ENCODE measurements at regions not wholly inside any gene's neighbourhood (a gene's known extent, or its start where the extent isn't known, plus 50 kb on each side); places are given as distances from the start of the nearest gene placed in this dataset.
A peak's percentile ranks its signal among the peaks of the same experiment; 100 is the strongest.

- H3K4me1 ChIP-seq (ENCODE audit: control insufficient read depth, insufficient read depth, low read length): peaks cover 20% of the 10 kb centered on the region
- no peak overlapping the region for H3K9ac ChIP-seq (ENCODE audit: low read length)
- no peak overlapping the region for H3K4me3 ChIP-seq (ENCODE audit: low read length)
- H3K36me3 ChIP-seq (ENCODE audit: control insufficient read depth, insufficient read depth, low read length, severe bottlenecking): no peaks in the 10 kb centered on the region
- DNase-seq (ENCODE audit: low read depth): no peak
- no peaks in the 10 kb centered on the region for H3K27me3 ChIP-seq (replicated peaks; ENCODE audit: control insufficient read depth, insufficient read depth, low read length)
- H3K9me3 ChIP-seq (ENCODE audit: control insufficient read depth, low read length): no peaks in the 10 kb centered on the region
These were observed 91.3 kb upstream of the DCLK2 start for GRCh38 chr4:149986917-149987316.

GRCh38 chr4:149987330-149988086, 90.7 kb upstream of the DCLK2 start:
- Histone ChIP-seq H3K4me3 (ENCODE audit: low read length) (no peak overlapping the region), H3K36me3 (ENCODE audit: control insufficient read depth, insufficient read depth, low read length, severe bottlenecking) (no peaks in the 10 kb centered on the region), H3K9me3 (ENCODE audit: control insufficient read depth, low read length) (no peaks in the 10 kb centered on the region), H3K9ac (ENCODE audit: low read length) (no peak overlapping the region), H3K4me1 (ENCODE audit: control insufficient read depth, insufficient read depth, low read length) (peaks cover 20% of the 10 kb centered on the region), H3K27me3 (replicated peaks; ENCODE audit: control insufficient read depth, insufficient read depth, low read length) (no peaks in the 10 kb centered on the region)
- peak; percentile 69 for DNase-seq (ENCODE audit: low read depth)

- no peaks in the 10 kb centered on the region for H3K36me3 ChIP-seq (ENCODE audit: control insufficient read depth, insufficient read depth, low read length, severe bottlenecking)
- no peaks in the 10 kb centered on the region for H3K9me3 ChIP-seq (ENCODE audit: control insufficient read depth, low read length)
- no peaks in the 10 kb centered on the region for H3K27me3 ChIP-seq (replicated peaks; ENCODE audit: control insufficient read depth, insufficient read depth, low read length)
- H3K4me3 ChIP-seq (ENCODE audit: low read length): no peak overlapping the region
- H3K4me1 ChIP-seq (ENCODE audit: control insufficient read depth, insufficient read depth, low read length): peaks cover 20% of the 10 kb centered on the region
- peak; percentile 55 for DNase-seq (ENCODE audit: low read depth)
- H3K9ac ChIP-seq (ENCODE audit: low read length): no peak overlapping the region
These were observed 90.2 kb upstream of the DCLK2 start for GRCh38 chr4:149988087-149988410.

- no peaks in the 10 kb centered on the region for H3K9me3 ChIP-seq (ENCODE audit: control insufficient read depth, low read length)
- no peak overlapping the region for H3K9ac ChIP-seq (ENCODE audit: low read length)
- DNase-seq (ENCODE audit: low read depth): no peak
- no peak overlapping the region for H3K4me3 ChIP-seq (ENCODE audit: low read length)
- no peaks in the 10 kb centered on the region for H3K36me3 ChIP-seq (ENCODE audit: control insufficient read depth, insufficient read depth, low read length, severe bottlenecking)
- H3K27me3 ChIP-seq (replicated peaks; ENCODE audit: control insufficient read depth, insufficient read depth, low read length): no peaks in the 10 kb centered on the region
- peaks cover 4% of the 10 kb centered on the region for H3K4me1 ChIP-seq (ENCODE audit: control insufficient read depth, insufficient read depth, low read length)
These were observed 85.2 kb upstream of the DCLK2 start for GRCh38 chr4:149993030-149993429.

- H3K4me1 ChIP-seq (ENCODE audit: control insufficient read depth, insufficient read depth, low read length): peaks cover 7% of the 10 kb centered on the region
- H3K9ac ChIP-seq (ENCODE audit: low read length): no peak overlapping the region
- no peaks in the 10 kb centered on the region for H3K36me3 ChIP-seq (ENCODE audit: control insufficient read depth, insufficient read depth, low read length, severe bottlenecking)
- DNase-seq (ENCODE audit: low read depth): no peak
- no peak overlapping the region for H3K4me3 ChIP-seq (ENCODE audit: low read length)
- no peaks in the 10 kb centered on the region for H3K27me3 ChIP-seq (replicated peaks; ENCODE audit: control insufficient read depth, insufficient read depth, low read length)
- no peaks in the 10 kb centered on the region for H3K9me3 ChIP-seq (ENCODE audit: control insufficient read depth, low read length)
These were observed 83.0 kb upstream of the DCLK2 start for GRCh38 chr4:149995134-149995756.

GRCh38 chr4:149997881-149998421, 80.3 kb upstream of the DCLK2 start:
- Histone ChIP-seq H3K27me3 (replicated peaks; ENCODE audit: control insufficient read depth, insufficient read depth, low read length) (no peaks in the 10 kb centered on the region), H3K4me3 (ENCODE audit: low read length) (no peak overlapping the region), H3K9ac (ENCODE audit: low read length) (no peak overlapping the region), H3K36me3 (ENCODE audit: control insufficient read depth, insufficient read depth, low read length, severe bottlenecking) (no peaks in the 10 kb centered on the region), H3K9me3 (ENCODE audit: control insufficient read depth, low read length) (no peaks in the 10 kb centered on the region), H3K4me1 (ENCODE audit: control insufficient read depth, insufficient read depth, low read length) (peaks cover 7% of the 10 kb centered on the region)
- no peak for DNase-seq (ENCODE audit: low read depth)

GRCh38 chr4:149999485-150000074, 78.7 kb upstream of the DCLK2 start:
- no peak overlapping the region for H3K9ac ChIP-seq (ENCODE audit: low read length)
- no peaks in the 10 kb centered on the region for H3K27me3 ChIP-seq (replicated peaks; ENCODE audit: control insufficient read depth, insufficient read depth, low read length)
- no peaks in the 10 kb centered on the region for H3K9me3 ChIP-seq (ENCODE audit: control insufficient read depth, low read length)
- peak; percentile 84 for DNase-seq (ENCODE audit: low read depth)
- no peaks in the 10 kb centered on the region for H3K36me3 ChIP-seq (ENCODE audit: control insufficient read depth, insufficient read depth, low read length, severe bottlenecking)
- peaks cover 16% of the 10 kb centered on the region for H3K4me1 ChIP-seq (ENCODE audit: control insufficient read depth, insufficient read depth, low read length)
- no peak overlapping the region for H3K4me3 ChIP-seq (ENCODE audit: low read length)

- Histone ChIP-seq H3K4me3 (ENCODE audit: low read length) (no peak overlapping the region), H3K4me1 (ENCODE audit: control insufficient read depth, insufficient read depth, low read length) (peaks cover 32% of the 10 kb centered on the region), H3K9ac (ENCODE audit: low read length) (no peak overlapping the region), H3K36me3 (ENCODE audit: control insufficient read depth, insufficient read depth, low read length, severe bottlenecking) (no peaks in the 10 kb centered on the region), H3K9me3 (ENCODE audit: control insufficient read depth, low read length) (no peaks in the 10 kb centered on the region), H3K27me3 (replicated peaks; ENCODE audit: control insufficient read depth, insufficient read depth, low read length) (no peaks in the 10 kb centered on the region)
- DNase-seq (ENCODE audit: low read depth): no peak
These were observed 76.4 kb upstream of the DCLK2 start for GRCh38 chr4:150001815-150002214.

- Histone ChIP-seq H3K4me1 (ENCODE audit: control insufficient read depth, insufficient read depth, low read length) (peaks cover 37% of the 10 kb centered on the region), H3K27me3 (replicated peaks; ENCODE audit: control insufficient read depth, insufficient read depth, low read length) (no peaks in the 10 kb centered on the region), H3K9ac (ENCODE audit: low read length) (no peak overlapping the region), H3K9me3 (ENCODE audit: control insufficient read depth, low read length) (no peaks in the 10 kb centered on the region), H3K4me3 (ENCODE audit: low read length) (no peak overlapping the region), H3K36me3 (ENCODE audit: control insufficient read depth, insufficient read depth, low read length, severe bottlenecking) (no peaks in the 10 kb centered on the region)
- no peak for DNase-seq (ENCODE audit: low read depth)
These were observed 75.7 kb upstream of the DCLK2 start for GRCh38 chr4:150002561-150002960.

- Histone ChIP-seq H3K4me1 (ENCODE audit: control insufficient read depth, insufficient read depth, low read length) (peaks cover 34% of the 10 kb centered on the region), H3K4me3 (ENCODE audit: low read length) (no peak overlapping the region), H3K36me3 (ENCODE audit: control insufficient read depth, insufficient read depth, low read length, severe bottlenecking) (no peaks in the 10 kb centered on the region), H3K27me3 (replicated peaks; ENCODE audit: control insufficient read depth, insufficient read depth, low read length) (no peaks in the 10 kb centered on the region), H3K9ac (ENCODE audit: low read length) (peak overlapping the region; percentile 2), H3K9me3 (ENCODE audit: control insufficient read depth, low read length) (no peaks in the 10 kb centered on the region)
- DNase-seq (ENCODE audit: low read depth): peak; percentile 68
These were observed 73.8 kb upstream of the DCLK2 start for GRCh38 chr4:150004481-150004880.

- Histone ChIP-seq H3K4me1 (ENCODE audit: control insufficient read depth, insufficient read depth, low read length) (peaks cover 41% of the 10 kb centered on the region), H3K27me3 (replicated peaks; ENCODE audit: control insufficient read depth, insufficient read depth, low read length) (no peaks in the 10 kb centered on the region), H3K9ac (ENCODE audit: low read length) (no peak overlapping the region), H3K9me3 (ENCODE audit: control insufficient read depth, low read length) (no peaks in the 10 kb centered on the region), H3K4me3 (ENCODE audit: low read length) (no peak overlapping the region), H3K36me3 (ENCODE audit: control insufficient read depth, insufficient read depth, low read length, severe bottlenecking) (no peaks in the 10 kb centered on the region)
- no peak for DNase-seq (ENCODE audit: low read depth)
These were observed 72.7 kb upstream of the DCLK2 start for GRCh38 chr4:150005537-150005936.
